Right lobe of liver (tissue), 4 donors: ENCODE measurements at regions not wholly inside any gene's neighbourhood (a gene's known extent, or its start where the extent isn't known, plus 50 kb on each side); places are given as distances from the start of the nearest gene placed in this dataset.

ENCODE experiments used
- CTCF ChIP-seq, 4 donors: fragments of 200-600 bp in 3 of 4; fragments of 450-650 bp in 1 of 4; IDR thresholded peaks; one replicate each; pipeline versions ENCODE4 v1.5.1 to v1.8.0; 2016 to 2022; ENCODE audit warnings: antibody characterized with exemption in 4 of 4, mild to moderate bottlenecking in 2 of 4
- POLR2A ChIP-seq: fragments of 450-650 bp; IDR thresholded peaks from one replicate; pipeline ENCODE4 v1.6.1; 2017; ENCODE audit warnings: antibody characterized with exemption, mild to moderate bottlenecking
- donor health status: DM: no; HTN: no; CAD: no.
- donor health status: DM: no; HTN: no; CAD: no.
- donor health status: DM: no; HTN: yes; CAD: no.

GRCh38 chr11:37108436-37109285, 510.6 kb upstream of the RAG2 start:
- no peak for TF ChIP-seq CTCF (IDR thresholded peaks at IDR 0.05)
- no peak for TF ChIP-seq POLR2A
